ENCODE measurements at regions not wholly inside any gene's neighbourhood (a gene's known extent, or its start where the extent isn't known, plus 50 kb on each side); places are given as distances from the start of the nearest gene placed in this dataset.

GRCh38 chr4:184320631-184321030, 103.0 kb upstream of the ENPP6 start:
- Histone ChIP-seq H3K4me1 (ENCODE audit: control insufficient read depth in 3 of 3, insufficient read depth in 3 of 3, low read length in 3 of 3) (no peaks in the 10 kb centered on the region), H3K9ac (ENCODE audit: low read depth in 1 of 3, low read length in 3 of 3) (no peak overlapping the region), H3K27ac (ENCODE audit: low read depth, low read length) (no peak overlapping the region), H3K4me3 (ENCODE audit: low read length in 3 of 3) (no peak overlapping the region), H3K36me3 (ENCODE audit: control insufficient read depth in 3 of 3, insufficient read depth in 3 of 3, low read length in 3 of 3) (no peaks in the 10 kb centered on the region), H3K9me3 (ENCODE audit: control insufficient read depth in 3 of 3, low read length in 3 of 3) (no peaks in the 10 kb centered on the region), H3K27me3 (ENCODE audit: control insufficient read depth in 3 of 3, insufficient read depth in 3 of 3, low read length in 3 of 3) (no peaks in the 10 kb centered on the region)

GRCh38 chr4:184318852-184319251, 101.2 kb upstream of the ENPP6 start:
- H3K36me3 ChIP-seq (ENCODE audit: control insufficient read depth in 3 of 3, insufficient read depth in 3 of 3, low read length in 3 of 3), result no peaks in the 10 kb centered on the region
- no peak overlapping the region for H3K9ac ChIP-seq (ENCODE audit: low read depth in 1 of 3, low read length in 3 of 3)
- no peaks in the 10 kb centered on the region for H3K9me3 ChIP-seq (ENCODE audit: control insufficient read depth in 3 of 3, low read length in 3 of 3)
- no peaks in the 10 kb centered on the region for H3K27me3 ChIP-seq (ENCODE audit: control insufficient read depth in 3 of 3, insufficient read depth in 3 of 3, low read length in 3 of 3)
- H3K4me1 ChIP-seq (ENCODE audit: control insufficient read depth in 3 of 3, insufficient read depth in 3 of 3, low read length in 3 of 3), result no peaks in the 10 kb centered on the region
- H3K27ac ChIP-seq (ENCODE audit: low read depth, low read length), result no peak overlapping the region
- no peak overlapping the region for H3K4me3 ChIP-seq (ENCODE audit: low read length in 3 of 3)

- no peaks in the 10 kb centered on the region for H3K9me3 ChIP-seq (ENCODE audit: control insufficient read depth in 3 of 3, low read length in 3 of 3)
- no peaks in the 10 kb centered on the region for H3K27me3 ChIP-seq (ENCODE audit: control insufficient read depth in 3 of 3, insufficient read depth in 3 of 3, low read length in 3 of 3)
- H3K36me3 ChIP-seq (ENCODE audit: control insufficient read depth in 3 of 3, insufficient read depth in 3 of 3, low read length in 3 of 3), result no peaks in the 10 kb centered on the region
- no peaks in the 10 kb centered on the region for H3K4me1 ChIP-seq (ENCODE audit: control insufficient read depth in 3 of 3, insufficient read depth in 3 of 3, low read length in 3 of 3)
- H3K4me3 ChIP-seq (ENCODE audit: low read length in 3 of 3), result no peak overlapping the region
- H3K27ac ChIP-seq (ENCODE audit: low read depth, low read length), result no peak overlapping the region
- H3K9ac ChIP-seq (ENCODE audit: low read depth in 1 of 3, low read length in 3 of 3), result no peak overlapping the region
Measured at GRCh38 chr4:184317234-184317918, 99.7 kb upstream of the ENPP6 start.

- H3K9ac ChIP-seq (ENCODE audit: low read depth in 1 of 3, low read length in 3 of 3), result no peak overlapping the region
- H3K4me1 ChIP-seq (ENCODE audit: control insufficient read depth in 3 of 3, insufficient read depth in 3 of 3, low read length in 3 of 3), result no peaks in the 10 kb centered on the region
- no peaks in the 10 kb centered on the region for H3K27me3 ChIP-seq (ENCODE audit: control insufficient read depth in 3 of 3, insufficient read depth in 3 of 3, low read length in 3 of 3)
- no peak overlapping the region for H3K27ac ChIP-seq (ENCODE audit: low read depth, low read length)
- H3K36me3 ChIP-seq (ENCODE audit: control insufficient read depth in 3 of 3, insufficient read depth in 3 of 3, low read length in 3 of 3), result no peaks in the 10 kb centered on the region
- H3K9me3 ChIP-seq (ENCODE audit: control insufficient read depth in 3 of 3, low read length in 3 of 3), result no peaks in the 10 kb centered on the region
- H3K4me3 ChIP-seq (ENCODE audit: low read length in 3 of 3), result no peak overlapping the region
Measured at GRCh38 chr4:184316821-184317220, 99.1 kb upstream of the ENPP6 start.

GRCh38 chr4:184315675-184316359, 98.1 kb upstream of the ENPP6 start:
- no peaks in the 10 kb centered on the region for H3K9me3 ChIP-seq (ENCODE audit: control insufficient read depth in 3 of 3, low read length in 3 of 3)

GRCh38 chr4:184313702-184314659, 96.3 kb upstream of the ENPP6 start:
- Histone ChIP-seq H3K9me3 (ENCODE audit: control insufficient read depth in 3 of 3, low read length in 3 of 3) (no peaks in the 10 kb centered on the region), H3K27me3 (ENCODE audit: control insufficient read depth in 3 of 3, insufficient read depth in 3 of 3, low read length in 3 of 3) (no peaks in the 10 kb centered on the region), H3K4me3 (ENCODE audit: low read length in 3 of 3) (no peak overlapping the region), H3K9ac (ENCODE audit: low read depth in 1 of 3, low read length in 3 of 3) (no peak overlapping the region), H3K4me1 (ENCODE audit: control insufficient read depth in 3 of 3, insufficient read depth in 3 of 3, low read length in 3 of 3) (peaks cover 0 to 8% (median 5%) of the 10 kb centered on the region in 3 donors), H3K27ac (ENCODE audit: low read depth, low read length) (no peak overlapping the region), H3K36me3 (ENCODE audit: control insufficient read depth in 3 of 3, insufficient read depth in 3 of 3, low read length in 3 of 3) (no peaks in the 10 kb centered on the region)

More at GRCh38 chr4:184315675-184316359, 98.1 kb upstream of the ENPP6 start:
- Histone ChIP-seq H3K4me1 (ENCODE audit: control insufficient read depth in 3 of 3, insufficient read depth in 3 of 3, low read length in 3 of 3) (peaks cover 0 to 6% (median under 1%) of the 10 kb centered on the region in 3 donors), H3K36me3 (ENCODE audit: control insufficient read depth in 3 of 3, insufficient read depth in 3 of 3, low read length in 3 of 3) (no peaks in the 10 kb centered on the region), H3K9ac (ENCODE audit: low read depth in 1 of 3, low read length in 3 of 3) (no peak overlapping the region), H3K27me3 (ENCODE audit: control insufficient read depth in 3 of 3, insufficient read depth in 3 of 3, low read length in 3 of 3) (no peaks in the 10 kb centered on the region), H3K27ac (ENCODE audit: low read depth, low read length) (no peak overlapping the region), H3K4me3 (ENCODE audit: low read length in 3 of 3) (no peak overlapping the region)

- Histone ChIP-seq H3K36me3 (ENCODE audit: control insufficient read depth in 3 of 3, insufficient read depth in 3 of 3, low read length in 3 of 3) (no peaks in the 10 kb centered on the region), H3K9me3 (ENCODE audit: control insufficient read depth in 3 of 3, low read length in 3 of 3) (no peaks in the 10 kb centered on the region), H3K27ac (ENCODE audit: low read depth, low read length) (no peak overlapping the region), H3K4me3 (ENCODE audit: low read length in 3 of 3) (no peak overlapping the region), H3K9ac (ENCODE audit: low read depth in 1 of 3, low read length in 3 of 3) (no peak overlapping the region), H3K4me1 (ENCODE audit: control insufficient read depth in 3 of 3, insufficient read depth in 3 of 3, low read length in 3 of 3) (peaks cover 0 to 8% (median 5%) of the 10 kb centered on the region in 3 donors), H3K27me3 (ENCODE audit: control insufficient read depth in 3 of 3, insufficient read depth in 3 of 3, low read length in 3 of 3) (no peaks in the 10 kb centered on the region)
Measured at GRCh38 chr4:184313058-184313581, 95.4 kb upstream of the ENPP6 start.

DNA sequence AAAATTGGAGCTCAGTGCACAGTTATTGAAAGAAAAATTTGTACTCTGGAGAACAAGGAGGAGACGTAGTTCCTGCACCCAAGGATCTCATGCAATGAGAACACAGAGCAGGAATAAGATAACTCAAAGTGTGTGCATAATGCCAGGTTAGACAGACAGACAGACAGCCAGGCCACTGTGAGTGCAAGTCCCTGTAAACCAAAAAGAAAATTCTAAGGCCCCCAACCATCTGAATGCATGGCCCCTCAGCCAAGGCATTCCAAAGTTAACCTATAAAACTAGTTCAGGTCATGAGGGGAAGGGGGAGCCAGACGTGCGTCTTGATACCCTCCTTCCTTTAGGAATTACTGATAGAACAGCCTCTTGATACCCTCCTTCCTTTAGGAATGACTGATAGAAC, 94.5 kb upstream of the ENPP6 start:
- H3K27ac ChIP-seq (ENCODE audit: low read depth, low read length), result no peak overlapping the region
- H3K36me3 ChIP-seq (ENCODE audit: control insufficient read depth in 3 of 3, insufficient read depth in 3 of 3, low read length in 3 of 3), result no peaks in the 10 kb centered on the region
- no peaks in the 10 kb centered on the region for H3K27me3 ChIP-seq (ENCODE audit: control insufficient read depth in 3 of 3, insufficient read depth in 3 of 3, low read length in 3 of 3)
- no peaks in the 10 kb centered on the region for H3K9me3 ChIP-seq (ENCODE audit: control insufficient read depth in 3 of 3, low read length in 3 of 3)
- H3K4me1 ChIP-seq (ENCODE audit: control insufficient read depth in 3 of 3, insufficient read depth in 3 of 3, low read length in 3 of 3), result peaks cover 0 to 8% (median 5%) of the 10 kb centered on the region in 3 donors
- H3K4me3 ChIP-seq (ENCODE audit: low read length in 3 of 3), result no peak overlapping the region
- H3K9ac ChIP-seq (ENCODE audit: low read depth in 1 of 3, low read length in 3 of 3), result no peak overlapping the region

DNA sequence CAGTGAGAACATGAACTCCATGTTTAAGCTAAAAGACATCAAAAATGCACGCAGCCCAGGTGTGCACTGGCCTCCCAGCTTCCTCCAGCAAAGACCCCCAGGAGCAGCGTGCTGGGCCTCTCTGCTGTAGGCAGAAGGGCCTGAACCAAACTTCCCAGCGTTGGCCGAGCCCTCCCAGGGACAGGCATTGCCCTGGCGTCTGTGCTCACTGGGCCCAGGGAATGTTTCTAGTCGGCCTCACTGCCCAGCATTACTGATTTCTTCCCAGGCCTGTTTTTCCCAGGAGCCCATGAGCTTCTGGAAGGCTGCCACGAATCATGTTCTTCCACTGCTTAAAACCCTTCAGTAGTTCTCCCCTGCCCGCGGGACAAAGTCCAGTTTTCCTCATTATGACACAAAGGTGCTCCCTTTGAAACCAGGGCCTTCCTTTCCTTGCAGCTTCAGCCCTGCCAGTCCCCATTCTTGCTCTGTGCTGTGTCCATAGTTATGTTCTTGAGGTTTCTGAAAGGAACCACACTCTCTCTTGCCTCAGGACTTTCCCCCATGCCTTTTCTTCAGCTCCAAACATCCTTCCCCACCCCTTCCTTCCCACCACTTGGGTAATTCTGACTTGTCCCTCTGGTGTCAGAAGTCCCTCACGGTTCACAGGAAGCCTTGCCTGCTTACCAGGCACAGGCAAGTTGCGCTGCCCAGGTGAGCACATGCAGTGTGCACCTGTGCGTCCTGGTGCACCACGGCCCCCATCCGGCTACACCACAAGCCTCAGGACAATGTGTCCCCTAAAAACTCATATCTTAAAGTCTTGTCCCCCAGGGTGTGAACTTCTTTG, 93.4 kb upstream of the ENPP6 start:
- Histone ChIP-seq H3K4me3 (ENCODE audit: low read length in 3 of 3) (no peak overlapping the region), H3K27ac (ENCODE audit: low read depth, low read length) (no peak overlapping the region), H3K9me3 (ENCODE audit: control insufficient read depth in 3 of 3, low read length in 3 of 3) (no peaks in the 10 kb centered on the region), H3K9ac (ENCODE audit: low read depth in 1 of 3, low read length in 3 of 3) (no peak overlapping the region), H3K4me1 (ENCODE audit: control insufficient read depth in 3 of 3, insufficient read depth in 3 of 3, low read length in 3 of 3) (peaks cover 0 to 8% (median 5%) of the 10 kb centered on the region in 3 donors), H3K36me3 (ENCODE audit: control insufficient read depth in 3 of 3, insufficient read depth in 3 of 3, low read length in 3 of 3) (no peaks in the 10 kb centered on the region), H3K27me3 (ENCODE audit: control insufficient read depth in 3 of 3, insufficient read depth in 3 of 3, low read length in 3 of 3) (no peaks in the 10 kb centered on the region)
